Occipital lobe (tissue), 1 donor: ENCODE measurements at regions not wholly inside any gene's neighbourhood (a gene's known extent, or its start where the extent isn't known, plus 50 kb on each side); places are given as distances from the start of the nearest gene placed in this dataset.

Experiments
- DNase-seq: peaks from one replicate; lab custom pipeline; 2025; lab: John Stamatoyannopoulos, UW

DNA sequence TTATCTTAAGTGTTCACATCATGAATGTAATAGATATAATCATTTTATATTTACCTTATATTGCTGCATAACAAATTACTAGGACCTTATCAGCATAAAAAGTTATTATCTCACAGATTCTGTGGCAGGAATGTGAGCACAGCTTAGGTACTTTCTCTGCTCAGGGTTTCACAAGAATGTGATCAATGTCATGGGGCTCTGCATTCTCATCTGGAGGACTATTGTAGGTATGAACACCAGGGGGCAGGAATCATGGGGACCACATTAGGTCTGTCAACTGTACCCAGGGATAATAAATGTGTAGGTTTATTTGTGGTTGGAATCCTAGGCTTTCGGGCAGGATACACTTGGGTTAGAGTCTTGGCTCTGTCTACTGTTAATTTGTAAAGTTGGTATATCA, 519.2 kb downstream of the ARAP2 start:
- no peak for DNase-seq

GRCh38 chr4:35730414-35730813, 513.9 kb downstream of the ARAP2 start:
- no peak for DNase-seq

GRCh38 chr4:35734381-35735098, 509.8 kb downstream of the ARAP2 start:
- DNase-seq = no peak

DNA sequence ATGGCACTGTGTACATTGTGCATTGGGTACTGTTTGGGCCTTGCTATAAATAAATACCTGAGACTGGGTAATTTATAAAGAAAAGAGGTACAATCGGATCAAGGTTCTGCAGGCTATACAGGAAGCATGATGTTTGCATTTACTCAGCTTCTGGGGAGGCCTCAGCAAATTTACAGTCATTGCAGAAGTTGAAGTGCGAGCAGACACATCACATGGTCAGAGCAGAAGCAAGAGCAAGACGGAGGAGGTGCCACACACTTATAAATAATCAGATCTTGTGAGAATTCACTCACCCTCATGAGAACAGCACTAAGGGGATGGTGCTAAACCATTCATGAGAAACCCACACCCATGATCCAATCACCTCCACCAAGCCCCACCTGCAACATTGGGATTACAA, 505.0 kb downstream of the ARAP2 start:
- no peak for DNase-seq

DNA sequence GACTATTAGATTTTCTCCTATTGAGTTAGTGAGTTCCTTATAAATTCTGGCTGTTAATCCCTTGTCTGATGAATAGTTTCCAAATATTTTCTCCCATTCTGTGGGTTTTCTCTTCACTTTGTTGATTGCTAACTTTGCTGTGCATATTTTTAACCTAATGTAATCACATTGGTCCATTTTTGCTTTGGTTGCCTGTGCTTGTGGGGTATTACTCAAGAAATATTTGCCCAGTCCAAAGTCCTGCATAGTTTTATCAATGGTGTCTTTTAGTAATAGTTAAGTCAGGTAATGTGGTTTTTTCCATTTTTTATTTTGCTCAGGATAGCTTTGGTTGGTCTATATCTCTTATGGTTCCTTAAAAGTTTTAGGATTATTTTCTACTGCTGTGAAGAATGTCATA, 490.3 kb downstream of the ARAP2 start:
- DNase-seq = no peak

GRCh38 chr4:35757836-35758235, 486.5 kb downstream of the ARAP2 start:
- no peak for DNase-seq

DNA sequence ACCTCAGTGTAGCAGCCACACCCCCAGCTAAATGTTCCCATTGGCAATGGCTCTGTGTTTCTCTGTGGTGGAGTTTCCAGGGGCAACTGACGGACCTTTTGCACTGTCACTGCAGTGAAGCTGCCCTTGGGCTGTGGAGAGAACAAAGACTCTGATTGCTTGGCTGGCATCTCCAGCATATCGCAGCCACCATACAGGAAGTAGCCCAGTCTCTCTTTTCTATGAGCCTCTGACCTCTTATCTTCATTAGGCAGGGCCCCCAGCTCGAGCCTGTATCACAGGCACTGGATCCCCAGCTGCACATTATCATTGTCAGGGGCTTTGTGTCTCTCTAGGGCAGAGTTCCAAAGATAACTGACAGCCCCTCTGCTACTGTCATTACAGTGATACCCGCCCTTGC, 483.5 kb downstream of the ARAP2 start:
- DNase-seq = no peak

DNA sequence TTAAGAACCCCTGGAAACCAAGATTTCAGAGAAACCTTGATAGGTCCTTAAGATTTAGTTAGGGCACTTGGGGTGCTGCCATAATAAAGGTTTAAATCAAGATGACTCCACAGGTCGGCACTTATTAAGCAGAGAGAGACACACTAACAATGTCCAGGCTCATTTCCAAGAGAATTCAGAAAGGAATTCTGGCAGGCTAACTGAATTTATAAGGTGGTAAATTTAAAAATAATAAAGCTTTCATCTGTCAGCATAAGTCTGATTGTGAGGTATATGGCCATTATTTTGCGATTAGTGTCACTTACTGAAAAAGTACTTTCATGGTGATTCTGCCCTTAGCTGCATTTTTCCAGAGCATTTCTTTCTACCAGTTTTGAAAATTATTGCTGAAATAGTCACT, 472.7 kb downstream of the ARAP2 start:
- DNase-seq = no peak

GRCh38 chr4:35772291-35772690, 472.0 kb downstream of the ARAP2 start:
- no peak for DNase-seq

- DNase-seq = no peak
Observed at GRCh38 chr4:35789899-35790574, 454.3 kb downstream of the ARAP2 start.

DNA sequence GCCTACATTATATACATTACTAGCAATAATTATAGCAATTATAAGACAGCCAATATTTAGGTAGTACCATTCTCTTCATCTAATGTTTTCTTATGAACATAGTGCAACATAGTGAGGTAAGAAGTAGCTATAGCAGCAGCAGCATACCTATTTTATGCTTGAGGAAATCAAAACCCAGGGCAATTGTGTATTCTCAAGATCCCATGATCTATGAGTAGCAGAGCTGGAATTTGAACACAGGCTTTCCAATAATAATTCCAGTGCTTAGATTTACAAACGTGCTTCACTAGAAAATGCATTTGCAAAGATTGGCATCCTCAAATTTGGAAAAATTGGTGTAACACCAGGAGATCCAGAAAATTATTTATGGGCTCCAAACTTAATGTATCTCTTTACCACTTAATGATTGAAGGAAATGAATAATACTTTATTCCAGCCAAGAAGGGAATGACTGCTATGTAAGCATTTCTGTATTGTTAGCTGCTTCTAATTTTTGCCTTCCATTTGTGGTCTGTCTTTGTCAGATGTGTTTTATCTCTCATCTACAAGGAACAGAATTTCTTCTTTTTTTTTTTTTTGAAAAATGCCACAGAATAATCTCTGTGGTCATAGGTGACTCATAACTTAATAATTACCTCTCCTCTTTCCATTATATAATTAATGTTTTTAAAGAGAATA, 451.1 kb downstream of the ARAP2 start:
- DNase-seq = no peak

GRCh38 chr4:35793766-35794165, 450.5 kb downstream of the ARAP2 start:
- DNase-seq = no peak

DNA sequence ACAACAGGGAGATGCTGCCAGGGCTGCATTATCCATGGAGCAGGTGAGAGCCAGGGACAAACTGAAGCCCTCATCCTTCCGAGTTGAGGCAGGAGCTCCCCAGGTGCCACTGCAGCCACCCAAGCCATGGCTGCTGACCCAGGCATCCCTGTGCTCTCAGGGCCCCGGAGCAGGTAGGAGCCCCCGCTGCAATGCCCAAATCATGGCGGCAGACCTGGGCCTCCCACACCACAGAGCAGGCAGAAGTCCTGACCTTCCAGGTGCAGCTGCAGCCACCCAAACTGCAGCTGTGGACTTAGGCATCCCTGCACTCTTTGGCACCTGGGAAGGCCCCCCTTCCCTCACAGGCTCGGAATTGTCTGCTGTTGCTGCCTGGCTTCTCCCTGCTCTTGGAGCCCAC, 443.6 kb downstream of the ARAP2 start:
- no peak for DNase-seq

GRCh38 chr4:35802644-35803043, 441.7 kb downstream of the ARAP2 start:
- no peak for DNase-seq

DNA sequence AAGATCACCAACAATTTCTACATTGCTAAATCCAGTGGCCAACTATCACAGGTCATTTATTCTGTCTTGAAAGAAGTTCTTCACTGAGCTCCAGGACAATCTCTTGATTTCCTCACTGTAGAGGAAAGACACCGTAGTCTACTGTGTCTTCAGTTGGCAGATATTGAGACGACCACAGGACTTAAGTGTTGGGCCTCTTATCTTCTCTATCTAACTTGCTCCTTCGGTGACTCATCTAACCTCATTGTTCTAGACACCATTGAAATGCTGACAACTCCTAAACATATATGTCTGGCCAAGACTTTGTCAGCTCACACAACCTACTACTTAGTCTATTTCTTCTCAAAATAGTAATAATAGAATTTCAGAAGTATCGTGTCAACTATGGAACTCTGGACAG, 425.8 kb downstream of the ARAP2 start:
- DNase-seq = no peak

DNA sequence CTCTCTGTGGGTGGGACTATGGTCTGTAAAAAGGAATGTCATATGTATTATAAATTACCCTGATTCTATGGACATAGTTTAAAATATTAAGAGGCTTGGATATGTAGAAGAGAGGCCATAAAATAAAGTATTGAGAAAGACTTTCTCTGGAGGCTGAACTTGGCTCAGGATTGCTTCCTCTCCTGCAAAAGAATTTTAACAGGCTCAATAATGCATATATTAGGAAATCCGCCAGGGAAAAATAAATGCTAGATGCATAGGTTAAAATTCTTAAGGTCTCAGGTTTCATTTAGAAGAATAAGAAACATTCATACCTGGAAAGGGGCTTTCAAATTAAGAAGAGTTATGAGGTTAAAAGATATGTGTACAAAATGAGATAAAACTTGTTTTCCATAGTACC, 424.3 kb downstream of the ARAP2 start:
- DNase-seq = no peak

DNA sequence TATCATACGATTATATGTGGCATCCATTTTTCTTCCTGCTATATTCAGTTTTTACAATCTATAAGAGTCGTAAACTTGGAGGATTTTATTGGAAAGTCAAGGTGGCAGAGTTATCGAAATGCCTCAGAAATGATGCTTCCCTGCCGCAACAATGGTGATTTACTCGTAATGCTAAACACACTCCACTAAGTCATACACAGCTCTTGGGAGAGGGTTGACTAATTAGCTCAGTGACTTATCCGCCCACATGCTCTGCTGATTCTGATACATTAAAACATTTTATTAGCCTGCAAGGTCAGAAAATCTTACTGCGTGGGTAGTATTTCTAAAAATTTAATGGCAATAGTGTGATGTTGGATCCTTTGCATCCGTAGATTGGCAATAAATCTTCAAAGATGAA, 420.1 kb downstream of the ARAP2 start:
- DNase-seq = no peak

- no peak for DNase-seq
Observed at GRCh38 chr4:35835893-35836292, 408.4 kb downstream of the ARAP2 start.

GRCh38 chr4:35836596-35836995, 407.7 kb downstream of the ARAP2 start:
- DNase-seq = no peak

DNA sequence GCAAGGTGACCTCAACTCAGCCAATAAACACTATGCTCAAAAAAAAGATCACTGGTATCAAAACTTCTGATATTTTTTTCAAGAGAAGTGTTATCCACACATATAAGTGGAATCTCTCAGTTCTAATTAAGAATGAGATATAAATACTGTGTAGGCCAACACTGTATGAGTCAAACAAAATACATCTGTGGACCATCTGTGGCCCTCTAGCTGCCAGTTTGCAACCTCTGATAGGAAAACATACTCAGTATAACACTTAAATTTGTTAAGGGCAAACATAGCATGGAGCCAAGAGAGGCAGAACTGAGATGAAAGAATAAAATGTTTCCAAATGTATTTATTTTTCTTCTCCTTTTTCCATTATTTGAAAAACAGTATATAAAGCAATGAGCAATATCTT, 377.3 kb downstream of the ARAP2 start:
- DNase-seq = no peak

DNA sequence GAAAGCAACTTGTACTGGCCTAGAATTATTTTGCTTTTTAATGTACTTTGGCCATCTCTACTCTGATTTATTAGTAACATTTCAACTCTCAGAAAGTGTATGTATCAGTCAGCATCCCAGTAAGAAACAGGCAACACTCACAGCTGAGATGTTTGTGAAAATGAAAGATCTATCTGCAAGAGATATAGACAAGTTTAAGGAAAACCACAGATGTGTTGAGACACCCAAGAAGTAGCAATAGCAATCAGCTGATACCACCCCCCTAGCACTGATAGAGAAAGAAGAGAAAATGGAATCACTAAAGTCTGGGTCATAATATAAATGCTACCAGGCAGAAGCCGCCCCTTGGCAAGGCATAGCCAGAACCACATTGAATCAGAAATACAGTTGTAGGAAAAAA, 372.0 kb downstream of the ARAP2 start:
- no peak for DNase-seq

- DNase-seq = no peak
Observed at GRCh38 chr4:35879479-35879878, 364.8 kb downstream of the ARAP2 start.

DNA sequence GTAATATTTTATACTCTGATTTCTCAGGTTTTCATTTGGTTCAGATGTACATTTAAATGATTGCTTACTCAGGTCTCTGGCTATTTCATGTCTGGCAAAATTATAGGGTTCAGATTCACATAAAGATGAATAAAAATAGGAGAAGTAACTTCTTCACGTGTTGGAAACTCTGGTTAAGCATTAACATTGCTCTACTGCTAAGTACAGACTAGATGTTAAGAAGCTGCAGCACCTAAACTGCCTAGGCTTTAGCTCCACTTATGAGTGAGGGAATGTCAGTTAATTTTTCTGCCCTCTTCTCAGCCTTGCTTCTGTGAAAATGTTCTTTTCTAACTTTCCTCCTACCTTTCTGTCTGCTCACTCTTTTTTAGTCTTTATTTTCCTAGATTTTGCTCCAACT, 361.2 kb downstream of the ARAP2 start:
- no peak for DNase-seq
